BE2C (cell line): ENCODE measurements at regions not wholly inside any gene's neighbourhood (a gene's known extent, or its start where the extent isn't known, plus 50 kb on each side); places are given as distances from the start of the nearest gene placed in this dataset.

Experiments used
- DNase-seq: peaks from one replicate; pipeline ENCODE4 v3.0.0-alpha.2; 2020
- H3K27me3 ChIP-seq: fragments of 250-450 bp; sonication (Bioruptor Pico); 2 replicates; pipeline ENCODE4 v1.5.1; 2020; ENCODE audit warnings: mild to moderate bottlenecking
- H3K36me3 ChIP-seq: fragments of 250-450 bp; sonication (Bioruptor Pico); 2 replicates; pipeline ENCODE4 v1.5.1; 2020; ENCODE audit warnings: mild to moderate bottlenecking
- H3K4me1 ChIP-seq: fragments of 250-450 bp; sonication (Bioruptor Pico); 2 replicates; pipeline ENCODE4 v1.5.1; 2020
- H3K4me3 ChIP-seq: 2 replicates; pipeline ENCODE4 v1.5.1; 2011; ENCODE audit warnings: low read depth, low read length
- H3K9me3 ChIP-seq: fragments of 250-450 bp; sonication (Bioruptor Pico); 2 replicates; pipeline ENCODE4 v1.5.1; 2020
- CTCF ChIP-seq: IDR thresholded peaks from 2 replicates; pipeline ENCODE4 v1.5.1; 2012; ENCODE audit warnings: mild to moderate bottlenecking, low read depth, low read length

- no peak overlapping the region for H3K4me3 ChIP-seq
- no peaks in the 10 kb centered on the region for H3K36me3 ChIP-seq
- no peaks in the 10 kb centered on the region for H3K9me3 ChIP-seq
- no peaks in the 10 kb centered on the region for H3K4me1 ChIP-seq
- DNase-seq = no peak
- TF ChIP-seq CTCF = no peak
- no peaks in the 10 kb centered on the region for H3K27me3 ChIP-seq
Observed at GRCh38 chr14:84535484-84535883, 994.5 kb upstream of the FLRT2 start.

- Histone ChIP-seq H3K27me3 (no peaks in the 10 kb centered on the region), H3K4me1 (no peaks in the 10 kb centered on the region), H3K36me3 (no peaks in the 10 kb centered on the region), H3K4me3 (no peak overlapping the region), H3K9me3 (no peaks in the 10 kb centered on the region)
- no peak for DNase-seq
- no peak for TF ChIP-seq CTCF
Observed at GRCh38 chr14:84535976-84536375, 994.0 kb upstream of the FLRT2 start.

- Histone ChIP-seq H3K36me3 (no peaks in the 10 kb centered on the region), H3K4me3 (no peak overlapping the region), H3K4me1 (no peaks in the 10 kb centered on the region), H3K27me3 (no peaks in the 10 kb centered on the region), H3K9me3 (no peaks in the 10 kb centered on the region; the same call in 1 of the 2 replicates)
- no peak for TF ChIP-seq CTCF
- DNase-seq = no peak
Observed at GRCh38 chr14:84541018-84541417, 988.9 kb upstream of the FLRT2 start.

GRCh38 chr14:84543859-84544258 is 986.1 kb upstream of the FLRT2 start:
- DNase-seq = no peak
- H3K4me1 ChIP-seq = no peaks in the 10 kb centered on the region
- no peaks in the 10 kb centered on the region for H3K27me3 ChIP-seq
- no peak for TF ChIP-seq CTCF
- H3K36me3 ChIP-seq = no peaks in the 10 kb centered on the region
- no peak overlapping the region for H3K4me3 ChIP-seq
- H3K9me3 ChIP-seq = no peaks in the 10 kb centered on the region; the same call in 1 of the 2 replicates

GRCh38 chr14:84544486-84545131 is 985.3 kb upstream of the FLRT2 start:
- Histone ChIP-seq H3K27me3 (no peaks in the 10 kb centered on the region), H3K9me3 (no peaks in the 10 kb centered on the region; the same call in 1 of the 2 replicates), H3K36me3 (no peaks in the 10 kb centered on the region), H3K4me3 (no peak overlapping the region), H3K4me1 (no peaks in the 10 kb centered on the region)
- no peak for TF ChIP-seq CTCF
- DNase-seq = no peak

GRCh38 chr14:84546236-84546635 is 983.7 kb upstream of the FLRT2 start:
- TF ChIP-seq CTCF = no peak
- Histone ChIP-seq H3K27me3 (no peaks in the 10 kb centered on the region), H3K9me3 (no peaks in the 10 kb centered on the region; the same call in 1 of the 2 replicates), H3K36me3 (no peaks in the 10 kb centered on the region), H3K4me3 (no peak overlapping the region), H3K4me1 (no peaks in the 10 kb centered on the region)
- DNase-seq = no peak
